ENCODE measurements at regions not wholly inside any gene's neighbourhood (a gene's known extent, or its start where the extent isn't known, plus 50 kb on each side); places are given as distances from the start of the nearest gene placed in this dataset.

GRCh38 chr9:15047028-15047551 lies 136.9 kb upstream of the FREM1 start:
- Mint-ChIP-seq H3K9me3 (no peaks in the 10 kb centered on the region; the same call in 2 of the 3 replicates), H3K27ac (no peak overlapping the region), H3K27me3 (ENCODE audit: insufficient read depth, low read depth, poor library complexity) (peaks cover 2% of the 10 kb centered on the region), H3K4me1 (no peaks in the 10 kb centered on the region), H3K36me3 (ENCODE audit: low read depth) (no peaks in the 10 kb centered on the region), H3K4me3 (no peak overlapping the region)
- TF ChIP-seq STAT1 (IDR thresholded peaks at IDR 0.05; ENCODE audit: unreplicated experiment) (no peak), ZNF462 (CRISPR knock-in tag; IDR thresholded peaks at IDR 0.05) (no peak), NANOG (IDR thresholded peaks at IDR 0.05; ENCODE audit: borderline replicate concordance) (no peak)
- TF ChIP-seq, protein P1, sequence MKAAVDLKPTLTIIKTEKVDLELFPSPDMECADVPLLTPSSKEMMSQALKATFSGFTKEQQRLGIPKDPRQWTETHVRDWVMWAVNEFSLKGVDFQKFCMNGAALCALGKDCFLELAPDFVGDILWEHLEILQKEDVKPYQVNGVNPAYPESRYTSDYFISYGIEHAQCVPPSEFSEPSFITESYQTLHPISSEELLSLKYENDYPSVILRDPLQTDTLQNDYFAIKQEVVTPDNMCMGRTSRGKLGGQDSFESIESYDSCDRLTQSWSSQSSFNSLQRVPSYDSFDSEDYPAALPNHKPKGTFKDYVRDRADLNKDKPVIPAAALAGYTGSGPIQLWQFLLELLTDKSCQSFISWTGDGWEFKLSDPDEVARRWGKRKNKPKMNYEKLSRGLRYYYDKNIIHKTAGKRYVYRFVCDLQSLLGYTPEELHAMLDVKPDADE (IDR thresholded peaks at IDR 0.05) = no peak
- Histone ChIP-seq H3K27me3 (ENCODE audit: insufficient read depth) (no peaks in the 10 kb centered on the region), H3K4me2 (no peak overlapping the region), H4K20me1 (replicated peaks; ENCODE audit: insufficient read depth) (no peaks in the 10 kb centered on the region), H3K4me1 (ENCODE audit: insufficient read depth) (no peaks in the 10 kb centered on the region), H3K36me3 (ENCODE audit: insufficient read depth) (no peaks in the 10 kb centered on the region), H2AFZ (no peak overlapping the region), H3K4me3 (no peak overlapping the region), H3K27ac (ENCODE audit: low read depth) (no peak overlapping the region), H3K9me2 (ENCODE audit: insufficient read depth) (no peaks in the 10 kb centered on the region), H3F3A (replicated peaks; ENCODE audit: low read depth) (no peaks in the 10 kb centered on the region), H3K79me2 (replicated peaks; ENCODE audit: insufficient read depth) (no peaks in the 10 kb centered on the region)
- ATAC-seq (no peak), DNase-seq (ENCODE audit: low spot score) (no peak)

GRCh38 chr9:15033316-15033715 lies 123.1 kb upstream of the FREM1 start:
- Histone ChIP-seq H3K4me1 (ENCODE audit: insufficient read depth) (no peaks in the 10 kb centered on the region), H3F3A (replicated peaks; ENCODE audit: low read depth) (no peaks in the 10 kb centered on the region), H2AFZ (no peak overlapping the region), H3K4me2 (no peak overlapping the region), H3K27me3 (ENCODE audit: insufficient read depth) (no peaks in the 10 kb centered on the region), H3K9me2 (ENCODE audit: insufficient read depth) (no peaks in the 10 kb centered on the region), H3K36me3 (ENCODE audit: insufficient read depth) (no peaks in the 10 kb centered on the region), H4K20me1 (replicated peaks; ENCODE audit: insufficient read depth) (no peaks in the 10 kb centered on the region), H3K27ac (ENCODE audit: low read depth) (no peak overlapping the region), H3K4me3 (no peak overlapping the region), H3K79me2 (replicated peaks; ENCODE audit: insufficient read depth) (no peaks in the 10 kb centered on the region)
- Mint-ChIP-seq H3K36me3 (ENCODE audit: low read depth) (no peaks in the 10 kb centered on the region), H3K4me3 (no peak overlapping the region), H3K27me3 (ENCODE audit: insufficient read depth, low read depth, poor library complexity) (no peaks in the 10 kb centered on the region), H3K27ac (no peak overlapping the region), H3K9me3 (peaks cover 16% of the 10 kb centered on the region; the same call in 2 of the 3 replicates), H3K4me1 (no peaks in the 10 kb centered on the region)
- DNase-seq (ENCODE audit: low spot score) = no peak
- TF ChIP-seq, protein P1 (IDR thresholded peaks at IDR 0.05) = no peak
- TF ChIP-seq EZH2phosphoT487 (IDR thresholded peaks at IDR 0.05; ENCODE audit: unreplicated experiment) (no peak), ZNF114 (CRISPR knock-in tag; IDR thresholded peaks at IDR 0.05) (no peak), CTCF (conservative IDR thresholded peaks at IDR 0.05; ENCODE audit: low read depth in 2 of 2) (no peak), EZH2 (IDR thresholded peaks at IDR 0.05; ENCODE audit: low read depth, unreplicated experiment) (no peak)
- no peak for ATAC-seq

All from GM23338 (cell line).